HG02840 (cell line): ENCODE measurements at regions not wholly inside any gene's neighbourhood (a gene's known extent, or its start where the extent isn't known, plus 50 kb on each side); places are given as distances from the start of the nearest gene placed in this dataset.

Experiments used
- ATAC-seq: cut with Tn5 transposase; IDR thresholded peaks from one replicate; pipeline ENCODE4 v1.9.1; 2021; ENCODE audit warnings: mild to moderate bottlenecking, moderate library complexity, moderate number of reproducible peaks; ENCODE audit not compliant: unreplicated experiment, low FRiP score

DNA sequence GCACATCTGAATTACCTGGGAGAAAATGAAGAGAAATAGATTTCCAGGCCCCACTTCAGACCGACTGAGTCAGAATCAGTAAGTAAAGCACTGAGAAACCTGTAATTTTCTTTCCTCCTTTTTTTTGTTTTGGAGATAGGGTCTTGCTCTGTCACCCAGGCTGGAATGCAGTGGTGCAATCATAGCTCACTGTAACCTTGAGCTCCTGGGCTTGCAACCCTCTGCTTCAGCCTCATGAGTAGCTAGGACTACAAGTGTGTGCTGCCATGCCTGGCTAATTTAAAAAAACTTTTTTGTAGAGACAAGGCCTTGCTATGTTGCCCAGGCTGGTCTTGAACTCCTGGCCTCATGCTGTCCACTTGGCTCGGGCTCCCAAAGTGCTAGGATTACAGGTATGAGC is 260.2 kb downstream of the STK31 start:
- no peak for ATAC-seq

- ATAC-seq: no peak
Measured at GRCh38 chr7:23971031-23971430, 261.0 kb downstream of the STK31 start.

DNA sequence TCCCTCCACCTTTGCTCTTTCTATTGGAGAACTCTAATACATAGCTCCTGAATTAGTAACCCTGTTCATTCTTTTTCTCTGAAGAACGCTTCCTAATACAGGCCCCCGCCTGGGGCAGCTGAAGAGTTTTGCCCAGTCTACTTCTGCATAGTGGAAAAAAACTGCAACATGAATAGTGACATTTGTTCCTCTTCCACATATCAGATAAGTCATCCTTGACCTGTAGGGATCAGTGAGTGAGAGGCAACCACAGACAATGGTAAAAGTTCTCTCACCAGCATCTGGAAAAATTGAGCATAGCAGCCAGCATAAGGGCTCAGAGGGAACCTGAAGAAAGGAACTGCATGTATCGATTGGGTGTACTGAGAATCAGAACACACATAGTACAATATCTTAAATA is 262.0 kb downstream of the STK31 start:
- no peak for ATAC-seq

GRCh38 chr7:23973264-23973663 is 263.2 kb downstream of the STK31 start:
- ATAC-seq: no peak

DNA sequence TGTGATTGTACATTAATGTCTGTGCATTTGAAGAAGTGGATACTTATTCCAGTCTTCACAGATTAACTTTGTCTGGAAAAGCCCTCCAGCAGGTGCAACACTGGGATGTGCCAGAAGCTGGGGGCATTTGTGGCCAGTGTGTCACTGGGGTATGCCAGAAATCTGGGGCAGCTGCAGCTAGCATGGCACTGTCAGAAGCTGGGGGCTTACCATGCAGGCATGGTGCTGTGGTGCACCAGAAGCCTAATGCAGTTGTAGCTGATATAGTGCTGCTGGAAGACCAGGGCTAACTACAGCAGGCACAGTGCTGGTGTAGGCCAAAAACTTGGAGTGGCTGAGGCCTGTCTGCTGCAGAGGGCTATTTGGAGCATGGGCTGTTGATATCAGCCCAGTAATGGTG is 270.1 kb downstream of the STK31 start:
- no peak for ATAC-seq

DNA sequence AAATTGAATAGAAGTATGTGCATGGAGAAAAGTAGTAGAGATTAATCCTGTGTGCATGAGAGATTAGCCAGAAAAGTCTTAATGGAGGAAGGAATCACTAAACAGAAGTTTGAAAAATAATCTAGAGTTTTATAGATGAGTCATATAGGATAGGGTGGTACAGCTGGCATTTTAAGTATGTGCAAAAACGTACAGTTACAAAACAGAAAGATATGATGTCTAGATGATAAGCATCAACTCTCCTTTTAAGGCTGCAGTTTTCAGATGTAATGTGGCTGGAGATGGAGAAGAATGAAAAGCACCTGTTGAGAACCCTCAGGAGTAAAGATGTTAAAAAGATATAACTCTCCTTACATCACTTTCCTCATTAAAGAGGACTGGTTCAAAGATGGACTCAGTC is 271.3 kb downstream of the STK31 start:
- ATAC-seq: no peak

DNA sequence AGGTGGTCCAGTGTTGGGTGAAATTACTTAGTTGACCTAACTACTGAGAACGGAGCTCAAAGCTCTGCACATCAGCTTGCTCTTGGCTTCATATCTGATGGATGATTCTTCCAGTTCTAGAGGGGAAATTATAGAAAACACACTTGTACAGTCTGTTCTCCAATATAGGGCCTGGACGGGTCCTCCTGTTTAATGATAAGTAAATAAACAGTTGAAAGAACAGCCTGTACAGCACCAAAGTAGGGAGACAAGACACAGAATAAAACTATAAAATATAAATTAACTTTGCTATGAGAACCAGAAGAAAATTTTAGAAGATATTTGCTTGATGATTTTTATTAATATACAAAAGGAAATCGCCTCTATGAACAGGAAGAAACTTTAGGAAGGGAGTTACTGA is 271.7 kb downstream of the STK31 start:
- no peak for ATAC-seq

DNA sequence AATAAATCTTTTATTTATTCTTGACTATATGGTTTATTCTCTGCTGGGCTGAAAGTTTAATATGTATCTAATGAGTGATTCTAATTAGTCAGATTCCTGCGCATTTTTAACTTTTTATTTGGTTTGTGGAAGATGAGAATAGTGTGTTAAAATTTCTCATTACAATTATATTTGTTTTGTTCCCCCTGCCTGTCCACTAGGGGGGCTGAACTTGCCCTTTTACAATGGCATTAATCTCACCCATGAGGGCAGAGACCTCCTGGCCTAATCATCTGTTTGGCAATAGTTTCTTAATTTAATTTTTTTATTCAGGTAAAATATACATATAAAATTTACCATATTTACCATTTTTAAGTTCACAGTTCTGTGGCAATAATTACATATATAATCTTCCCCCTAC is 278.5 kb upstream of the NPY start:
- no peak for ATAC-seq

GRCh38 chr7:24010495-24010894 is 273.5 kb upstream of the NPY start:
- ATAC-seq: no peak

GRCh38 chr7:24017519-24017918 is 266.5 kb upstream of the NPY start:
- ATAC-seq: no peak

DNA sequence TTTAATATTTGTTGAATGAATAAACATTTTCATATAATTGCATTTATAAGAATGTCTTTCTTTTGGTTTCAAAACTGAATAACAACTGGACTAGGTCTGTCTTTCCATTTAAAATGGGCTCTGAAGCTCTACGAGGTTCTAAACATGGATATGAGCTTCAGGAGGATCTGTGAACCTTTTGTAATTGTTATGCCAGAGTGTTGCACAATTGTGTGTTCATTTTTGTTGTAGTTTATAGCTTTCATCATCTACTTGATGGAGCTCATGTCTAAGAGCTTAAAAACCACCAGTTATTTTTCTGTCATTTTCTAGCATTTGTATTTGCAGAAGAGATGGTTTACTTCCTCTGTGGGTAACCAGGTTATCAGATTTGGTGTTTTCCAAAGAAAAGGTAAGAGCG is 265.7 kb upstream of the NPY start:
- no peak for ATAC-seq

DNA sequence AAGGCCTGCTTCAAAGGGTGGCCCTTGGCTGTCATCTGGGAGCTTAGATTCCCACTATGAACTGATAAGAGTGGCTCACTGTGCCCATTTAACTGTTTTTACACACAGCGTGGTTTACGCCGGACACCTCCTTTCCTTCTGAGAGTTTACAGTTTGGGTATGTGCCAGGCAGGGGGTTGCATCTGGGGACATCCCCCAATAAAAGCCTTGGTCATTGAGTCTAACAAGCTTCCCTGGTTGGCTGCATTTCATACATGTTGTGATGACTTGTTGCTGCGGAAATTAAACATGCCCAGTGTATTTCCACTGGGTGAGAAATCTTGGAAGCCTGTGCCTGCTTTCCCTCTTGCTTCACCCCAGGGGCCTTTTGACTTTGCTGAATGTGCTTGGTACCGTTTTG is 264.1 kb upstream of the NPY start:
- no peak for ATAC-seq

GRCh38 chr7:24024276-24025068 is 259.5 kb upstream of the NPY start:
- ATAC-seq: no peak

- no peak for ATAC-seq
Measured at GRCh38 chr7:24025094-24025493, 258.9 kb upstream of the NPY start.

DNA sequence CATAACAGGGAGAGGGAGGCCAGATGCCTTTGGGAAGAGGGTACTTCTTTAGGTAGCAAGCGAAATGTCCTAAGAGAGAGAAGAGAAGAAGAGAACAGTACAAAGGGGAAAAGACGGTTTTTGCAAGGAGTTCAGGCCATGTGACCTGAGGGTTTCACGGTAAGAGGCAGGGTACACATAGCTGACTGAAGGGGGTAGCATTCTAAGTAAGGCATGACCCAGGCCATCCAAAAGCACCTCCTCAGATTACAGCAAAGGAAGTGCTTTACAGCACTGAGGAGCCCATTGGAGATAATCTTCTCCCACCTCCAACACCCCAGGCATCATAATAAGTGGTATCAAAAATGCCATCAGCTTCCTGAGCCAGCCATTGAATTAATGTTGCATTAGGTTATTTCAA is 258.2 kb upstream of the NPY start:
- ATAC-seq: no peak

GRCh38 chr7:24026351-24026750 is 257.6 kb upstream of the NPY start:
- ATAC-seq: no peak

GRCh38 chr7:24029068-24029467 is 254.9 kb upstream of the NPY start:
- ATAC-seq: no peak

- no peak for ATAC-seq
Measured at GRCh38 chr7:24034251-24034650, 249.7 kb upstream of the NPY start.

GRCh38 chr7:24035366-24036032 is 248.5 kb upstream of the NPY start:
- ATAC-seq: no peak

DNA sequence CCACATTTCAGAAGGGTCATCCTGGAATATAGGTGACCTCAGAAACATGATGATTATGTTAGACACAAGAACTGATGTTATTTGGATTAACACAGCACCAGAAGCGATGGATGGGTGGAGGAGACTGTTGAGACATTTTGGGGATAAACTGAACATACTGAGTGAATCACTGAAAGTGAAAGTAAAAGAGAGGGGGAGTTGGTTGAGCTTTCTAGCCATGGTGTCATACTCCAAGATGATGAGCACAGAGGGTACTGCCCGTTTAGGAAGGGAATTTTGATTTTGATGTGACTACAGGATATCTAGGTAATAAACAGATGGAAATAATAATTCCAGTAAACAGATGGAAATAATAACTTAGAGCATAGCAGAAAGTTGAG is 248.0 kb upstream of the NPY start:
- ATAC-seq: no peak

DNA sequence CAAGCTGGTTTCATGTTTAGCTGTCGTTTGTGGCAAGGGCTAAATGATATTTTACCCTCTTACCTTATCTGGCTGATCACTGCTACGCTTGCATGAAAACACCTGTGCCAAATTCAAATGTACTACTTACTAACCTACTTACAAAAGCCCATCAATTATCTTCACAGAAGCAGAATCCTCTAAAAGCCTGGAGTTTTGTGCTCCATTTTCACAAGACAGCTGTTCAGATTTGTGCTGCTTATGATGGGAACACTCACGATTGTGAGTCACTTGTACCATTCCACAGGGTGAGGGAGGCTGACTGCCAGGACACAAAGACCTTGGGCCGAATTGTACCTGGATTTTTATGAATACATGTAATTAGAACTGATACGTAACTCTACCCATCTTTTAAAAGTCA is 245.0 kb upstream of the NPY start:
- ATAC-seq: no peak

DNA sequence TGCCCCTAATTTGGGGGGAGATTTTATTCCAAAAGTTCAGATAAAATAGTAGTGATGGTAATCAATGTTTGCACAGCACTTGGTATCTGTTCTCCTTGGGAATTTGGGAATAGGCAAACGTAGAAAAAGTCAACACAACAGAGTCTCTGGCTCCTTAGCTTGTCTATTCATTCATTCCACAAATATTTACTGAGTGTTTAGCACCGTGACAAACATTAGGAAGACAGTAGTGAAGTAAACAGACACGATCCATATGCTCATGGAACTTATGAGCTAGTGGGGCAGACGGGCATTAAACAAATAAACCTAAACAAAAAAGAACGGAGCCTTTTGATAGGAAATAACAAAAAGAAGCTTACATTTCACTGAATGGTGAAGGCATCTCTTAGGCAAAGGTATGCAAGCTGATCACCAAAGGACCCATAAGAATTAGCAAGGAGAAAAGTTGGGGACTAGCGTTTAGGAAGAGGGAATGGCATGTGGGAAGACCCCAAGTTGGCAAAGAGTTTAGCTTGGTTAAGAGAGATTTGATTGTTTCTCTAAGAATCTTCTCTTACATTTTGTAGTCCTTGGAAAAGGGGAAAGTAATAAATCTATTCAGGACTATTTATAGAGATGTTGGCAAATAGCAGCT is 243.9 kb upstream of the NPY start:
- ATAC-seq: no peak
